SKM-1 (cell line): ENCODE measurements at regions not wholly inside any gene's neighbourhood (a gene's known extent, or its start where the extent isn't known, plus 50 kb on each side); places are given as distances from the start of the nearest gene placed in this dataset.

ENCODE experiments used
- DNase-seq: peaks from one replicate; lab custom pipeline; 2025; ENCODE audit not compliant: unreplicated experiment; lab: John Stamatoyannopoulos, UW

GRCh38 chr10:31586723-31587638 lies 268.0 kb downstream of the ZEB1 start:
- DNase-seq, result no peak

GRCh38 chr10:31584876-31585275 lies 265.9 kb downstream of the ZEB1 start:
- DNase-seq, result no peak

GRCh38 chr10:31584098-31584631 lies 265.1 kb downstream of the ZEB1 start:
- DNase-seq, result no peak

GRCh38 chr10:31583293-31583692 lies 264.3 kb downstream of the ZEB1 start:
- DNase-seq, result no peak

GRCh38 chr10:31582365-31583052 lies 263.5 kb downstream of the ZEB1 start:
- DNase-seq, result no peak

- no peak for DNase-seq
These were observed 262.8 kb downstream of the ZEB1 start for GRCh38 chr10:31581741-31582323.

GRCh38 chr10:31580646-31581045 lies 261.6 kb downstream of the ZEB1 start:
- DNase-seq, result no peak
